ENCODE measurements at regions not wholly inside any gene's neighbourhood (a gene's known extent, or its start where the extent isn't known, plus 50 kb on each side); places are given as distances from the start of the nearest gene placed in this dataset.

GRCh38 chr2:65960953-65961352 is 474.0 kb upstream of the MEIS1 start:
- H4K8ac ChIP-seq (ENCODE audit: extremely low read depth, insufficient read depth, low read length): no peak overlapping the region
- no peak overlapping the region for H3K56ac ChIP-seq (replicated peaks; ENCODE audit: insufficient read length, low read depth, low read length)
- H3K36me3 ChIP-seq (ENCODE audit: control insufficient read depth in 2 of 4, insufficient read depth in 4 of 4, low read length in 3 of 4): no peaks in the 10 kb centered on the region
- H2BK12ac ChIP-seq (ENCODE audit: low read depth, low read length): no peak overlapping the region
- no peaks in the 10 kb centered on the region for H3K23me2 ChIP-seq (ENCODE audit: low read depth, low read length)
- 87% methylated on average over 4 of the region's 4 CpGs; no CpG with 5 or more reads in 1 of the 2 experiments for WGBS, 2 experiments (ENCODE audit: extremely low coverage in 1 of 2, insufficient coverage in 1 of 2, insufficient read length in 1 of 2, insufficient replicate concordance in 2 of 2, low coverage in 1 of 2, low lambda C conversion rate in 2 of 2, missing lambda C conversion rate in 1 of 2)
- POLR2A ChIA-PET (ENCODE audit: partially characterized antibody): no interaction called here
- FAIRE-seq: no peak
- H2BK15ac ChIP-seq (ENCODE audit: low read length): no peak overlapping the region
- no peak overlapping the region for H2BK20ac ChIP-seq (ENCODE audit: low read length)
- H4K20me1 ChIP-seq (replicated peaks in 1 of 2; ENCODE audit: control insufficient read depth in 1 of 2, insufficient read depth in 2 of 2, low read length in 2 of 2): no peaks in the 10 kb centered on the region
- H3K4me2 ChIP-seq (ENCODE audit: insufficient read depth in 1 of 2, low read depth in 2 of 2, low read length in 2 of 2): no peak overlapping the region
- H3K79me1 ChIP-seq (ENCODE audit: low read depth, low read length): no peaks in the 10 kb centered on the region
- H2AFZ ChIP-seq (ENCODE audit: low read length): no peak overlapping the region
- H3K9ac ChIP-seq (replicated peaks in 1 of 4; ENCODE audit: extremely low read depth in 1 of 4, low read depth in 3 of 4, low read length in 3 of 4): no peak overlapping the region
- no peak overlapping the region for H4K91ac ChIP-seq (replicated peaks; ENCODE audit: insufficient read length, low read length)
- CTCF ChIA-PET (ENCODE audit: partially characterized antibody): interaction anchor here (0.6 to 1.2 kb wide), 2 partner anchors 239 to 265 kb away, joined by 4 read pairs; no protein-coding TSS in a partner anchor
- H3K4ac ChIP-seq (replicated peaks; ENCODE audit: insufficient read length, low read depth, low read length): no peak overlapping the region
- no peak overlapping the region for H2BK120ac ChIP-seq (replicated peaks; ENCODE audit: low read depth, low read length)
- no peak overlapping the region for H3K18ac ChIP-seq (ENCODE audit: extremely low read depth, low read length)
- H2BK5ac ChIP-seq (ENCODE audit: low read depth, low read length): no peak overlapping the region
- no peak overlapping the region for H3K14ac ChIP-seq (ENCODE audit: insufficient read length)
- no peaks in the 10 kb centered on the region for H3K9me3 ChIP-seq (ENCODE audit: insufficient read depth in 2 of 2, low read depth in 1 of 2, low read length in 1 of 2)
- no peak overlapping the region for H3K27ac ChIP-seq (ENCODE audit: low read depth, low read length)
- H2AK5ac ChIP-seq (ENCODE audit: low read depth, low read length): no peak overlapping the region
- no peak overlapping the region for H4K5ac ChIP-seq (ENCODE audit: insufficient read length, low read depth, low read length)
- no peak overlapping the region for H3K4me3 ChIP-seq (ENCODE audit: extremely low read depth in 1 of 4, insufficient read depth in 2 of 4, low read depth in 3 of 4, low read length in 4 of 4)
- no peak overlapping the region for H3K23ac ChIP-seq (ENCODE audit: insufficient read length)
- H3K79me2 ChIP-seq (ENCODE audit: control insufficient read depth in 1 of 2, insufficient read depth in 2 of 2, low read length in 2 of 2): no peaks in the 10 kb centered on the region
- DNase-seq (ENCODE audit: low read depth in 1 of 2, low spot score in 2 of 2): no peak
- no peaks in the 10 kb centered on the region for H3K27me3 ChIP-seq (replicated peaks in 1 of 4; ENCODE audit: control insufficient read depth in 3 of 4, extremely low read depth in 1 of 4, insufficient read depth in 3 of 4, low read length in 3 of 4)
- H3K4me1 ChIP-seq (replicated peaks in 1 of 4; ENCODE audit: control insufficient read depth in 3 of 4, insufficient read depth in 4 of 4, low read length in 3 of 4): peaks cover 0 to 15% (median 2%) of the 10 kb centered on the region in 4 experiments; a peak in 2 of 7 replicates
- TF ChIP-seq EGR1 (IDR thresholded peaks at IDR 0.05; ENCODE audit: borderline replicate concordance, low read depth, low read length) (no peak), EP300 (IDR thresholded peaks at IDR 0.05; ENCODE audit: borderline replicate concordance in 1 of 2, low read depth in 2 of 2, low read length in 2 of 2) (no peak), CHD2 (IDR thresholded peaks at IDR 0.05; ENCODE audit: low read length) (no peak), RBBP5 (IDR thresholded peaks at IDR 0.05; ENCODE audit: borderline replicate concordance, low read depth, low read length) (no peak), TAF1 (IDR thresholded peaks at IDR 0.05; ENCODE audit: low read depth, low read length) (no peak), GABPA (IDR thresholded peaks at IDR 0.05; ENCODE audit: borderline replicate concordance, insufficient read depth, low read length) (no peak)
